ENCODE measurements at regions not wholly inside any gene's neighbourhood (a gene's known extent, or its start where the extent isn't known, plus 50 kb on each side); places are given as distances from the start of the nearest gene placed in this dataset.

- H3K4me1 ChIP-seq = no peaks in the 10 kb centered on the region
- DNase-seq (no peak), ATAC-seq (no peak)
- WGBS, 2 donors = 72 to 79% methylated on average over 7 of the region's 7 CpGs
- peaks cover 0 to 8% (median 0%) of the 10 kb centered on the region in 11 donors for H3K9me3 ChIP-seq
- no peaks in the 10 kb centered on the region for H3K36me3 ChIP-seq
- H3K27me3 ChIP-seq = no peaks in the 10 kb centered on the region
- no peak overlapping the region for H3K27ac ChIP-seq
- H3K4me3 ChIP-seq = no peak overlapping the region
- TF ChIP-seq, protein P1, sequence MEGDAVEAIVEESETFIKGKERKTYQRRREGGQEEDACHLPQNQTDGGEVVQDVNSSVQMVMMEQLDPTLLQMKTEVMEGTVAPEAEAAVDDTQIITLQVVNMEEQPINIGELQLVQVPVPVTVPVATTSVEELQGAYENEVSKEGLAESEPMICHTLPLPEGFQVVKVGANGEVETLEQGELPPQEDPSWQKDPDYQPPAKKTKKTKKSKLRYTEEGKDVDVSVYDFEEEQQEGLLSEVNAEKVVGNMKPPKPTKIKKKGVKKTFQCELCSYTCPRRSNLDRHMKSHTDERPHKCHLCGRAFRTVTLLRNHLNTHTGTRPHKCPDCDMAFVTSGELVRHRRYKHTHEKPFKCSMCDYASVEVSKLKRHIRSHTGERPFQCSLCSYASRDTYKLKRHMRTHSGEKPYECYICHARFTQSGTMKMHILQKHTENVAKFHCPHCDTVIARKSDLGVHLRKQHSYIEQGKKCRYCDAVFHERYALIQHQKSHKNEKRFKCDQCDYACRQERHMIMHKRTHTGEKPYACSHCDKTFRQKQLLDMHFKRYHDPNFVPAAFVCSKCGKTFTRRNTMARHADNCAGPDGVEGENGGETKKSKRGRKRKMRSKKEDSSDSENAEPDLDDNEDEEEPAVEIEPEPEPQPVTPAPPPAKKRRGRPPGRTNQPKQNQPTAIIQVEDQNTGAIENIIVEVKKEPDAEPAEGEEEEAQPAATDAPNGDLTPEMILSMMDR (IDR thresholded peaks at IDR 0.05) = no peak
- intact Hi-C loops (cut with DNase I) = no loop called here
Measured at GRCh38 chrX:2572740-2573139, 72.0 kb upstream of the DHRSX start.

DNA sequence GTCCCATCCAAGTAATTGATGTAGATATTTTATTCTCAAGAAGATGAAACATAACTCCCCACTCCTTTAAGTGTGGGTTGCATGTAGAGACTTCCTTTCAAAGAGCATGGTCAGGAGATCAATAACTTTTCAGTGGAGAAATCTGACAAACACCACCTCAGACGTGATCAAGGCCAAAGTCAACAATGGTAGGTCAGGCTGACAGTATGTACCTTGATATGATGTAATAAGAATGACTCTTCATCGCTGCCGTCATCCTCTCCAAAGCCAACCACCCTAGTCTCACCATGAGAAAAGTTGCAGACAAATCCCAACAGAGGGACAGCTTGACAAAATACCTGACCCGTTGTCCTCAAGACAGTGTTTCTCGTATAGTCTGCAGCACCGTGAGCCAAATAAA, 67.3 kb upstream of the DHRSX start:
- H3K27ac ChIP-seq = no peak overlapping the region
- 90 to 93% methylated on average over 6 of the region's 6 CpGs for WGBS, 2 donors
- no peaks in the 10 kb centered on the region for H3K4me1 ChIP-seq
- TF ChIP-seq, protein P1 (IDR thresholded peaks at IDR 0.05) = no peak
- H3K4me3 ChIP-seq = no peak overlapping the region
- no peaks in the 10 kb centered on the region for H3K36me3 ChIP-seq
- H3K9me3 ChIP-seq = peaks cover 0 to 8% (median 0%) of the 10 kb centered on the region in 11 donors
- peaks cover 0 to 5% (median 0%) of the 10 kb centered on the region in 7 donors for H3K27me3 ChIP-seq
- intact Hi-C loops (cut with DNase I) = no loop called here
- ATAC-seq = no peak
- DNase-seq = no peak

DNA sequence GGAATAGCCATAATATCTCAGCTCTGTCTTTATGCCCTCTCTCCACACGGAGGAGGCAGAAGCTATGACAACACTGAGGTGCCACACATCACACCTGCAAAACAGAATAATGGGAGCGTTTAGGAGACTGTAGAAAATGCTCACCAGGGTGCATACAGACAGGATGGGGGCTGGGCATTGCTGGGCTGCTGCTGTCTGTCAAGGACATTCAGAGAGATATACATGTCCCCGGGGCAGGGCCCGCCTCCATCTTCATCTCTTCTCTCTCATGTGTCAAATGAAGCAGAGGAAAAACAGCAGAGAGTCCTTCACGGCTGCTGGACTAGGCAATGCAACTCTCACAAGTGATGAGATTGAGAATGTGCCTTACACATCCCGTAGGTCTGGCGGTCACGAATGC, 65.3 kb upstream of the DHRSX start:
- Histone ChIP-seq H3K9me3 (peaks cover 0 to 8% (median 0%) of the 10 kb centered on the region in 11 donors), H3K27ac (no peak overlapping the region), H3K36me3 (no peaks in the 10 kb centered on the region), H3K4me1 (no peaks in the 10 kb centered on the region), H3K4me3 (no peak overlapping the region), H3K27me3 (peaks cover 0 to 5% (median 0%) of the 10 kb centered on the region in 7 donors)
- ATAC-seq (no peak), DNase-seq (no peak)
- TF ChIP-seq, protein P1 (IDR thresholded peaks at IDR 0.05) = no peak
- intact Hi-C loops (cut with DNase I) = no loop called here
- 56 to 72% methylated on average over 8 of the region's 8 CpGs for WGBS, 2 donors

- 85 to 90% methylated on average over 7 of the region's 7 CpGs for WGBS, 2 donors
- peaks cover 0 to 7% (median 1%) of the 10 kb centered on the region in 7 donors for H3K27me3 ChIP-seq
- no peaks in the 10 kb centered on the region for H3K36me3 ChIP-seq
- intact Hi-C loops (cut with DNase I) = no loop called here
- H3K4me3 ChIP-seq = no peak overlapping the region
- no peak overlapping the region for H3K27ac ChIP-seq
- TF ChIP-seq, protein P1 (IDR thresholded peaks at IDR 0.05) = no peak
- H3K4me1 ChIP-seq = no peaks in the 10 kb centered on the region
- DNase-seq (no peak), ATAC-seq (no peak)
- no peaks in the 10 kb centered on the region for H3K9me3 ChIP-seq
Measured at GRCh38 chrX:2561456-2561855, 60.7 kb upstream of the DHRSX start.

All from heart right ventricle (tissue), 16 donors.